GM20000 (cell line): ENCODE measurements at regions not wholly inside any gene's neighbourhood (a gene's known extent, or its start where the extent isn't known, plus 50 kb on each side); places are given as distances from the start of the nearest gene placed in this dataset.
"Not testable (repeated sequence)": the region's sequence is repeated elsewhere in the genome, so short reads cannot be mapped to it uniquely, and the experiment has no call there.

Experiments
- DNase-seq: peaks from one replicate; pipeline ENCODE4 v3.0.0; 2012; ENCODE audit warnings: low spot score
- TF ChIP-seq, protein P1 (sequence below): IDR thresholded peaks from 2 replicates; pipeline ENCODE4 v1.5.1; 2012; ENCODE audit warnings: mild to moderate bottlenecking, control low read depth; ENCODE audit errors: extremely low read depth, missing control alignments

DNA sequence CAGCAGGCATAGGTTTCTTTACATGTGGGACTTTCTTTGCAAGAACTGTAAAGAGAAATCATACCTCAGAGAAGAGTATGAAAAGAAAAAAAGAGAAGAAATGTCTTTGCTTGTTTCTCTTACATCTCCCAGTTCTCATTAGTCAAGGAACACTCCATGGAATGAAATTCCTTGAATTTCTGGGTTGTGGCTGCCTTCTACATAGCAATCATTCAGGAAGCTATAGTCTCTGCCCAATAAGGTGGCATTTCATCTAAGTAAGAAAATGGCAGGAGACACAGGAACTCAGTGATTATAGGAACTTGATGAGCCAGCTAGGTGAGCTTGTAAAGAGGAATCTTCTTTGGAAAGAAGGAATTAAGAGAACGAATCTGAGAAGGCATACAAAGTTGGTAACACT, 197.0 kb upstream of the FKBP1C start:
- TF ChIP-seq, protein P1, sequence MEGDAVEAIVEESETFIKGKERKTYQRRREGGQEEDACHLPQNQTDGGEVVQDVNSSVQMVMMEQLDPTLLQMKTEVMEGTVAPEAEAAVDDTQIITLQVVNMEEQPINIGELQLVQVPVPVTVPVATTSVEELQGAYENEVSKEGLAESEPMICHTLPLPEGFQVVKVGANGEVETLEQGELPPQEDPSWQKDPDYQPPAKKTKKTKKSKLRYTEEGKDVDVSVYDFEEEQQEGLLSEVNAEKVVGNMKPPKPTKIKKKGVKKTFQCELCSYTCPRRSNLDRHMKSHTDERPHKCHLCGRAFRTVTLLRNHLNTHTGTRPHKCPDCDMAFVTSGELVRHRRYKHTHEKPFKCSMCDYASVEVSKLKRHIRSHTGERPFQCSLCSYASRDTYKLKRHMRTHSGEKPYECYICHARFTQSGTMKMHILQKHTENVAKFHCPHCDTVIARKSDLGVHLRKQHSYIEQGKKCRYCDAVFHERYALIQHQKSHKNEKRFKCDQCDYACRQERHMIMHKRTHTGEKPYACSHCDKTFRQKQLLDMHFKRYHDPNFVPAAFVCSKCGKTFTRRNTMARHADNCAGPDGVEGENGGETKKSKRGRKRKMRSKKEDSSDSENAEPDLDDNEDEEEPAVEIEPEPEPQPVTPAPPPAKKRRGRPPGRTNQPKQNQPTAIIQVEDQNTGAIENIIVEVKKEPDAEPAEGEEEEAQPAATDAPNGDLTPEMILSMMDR: no peak
- no peak for DNase-seq

DNA sequence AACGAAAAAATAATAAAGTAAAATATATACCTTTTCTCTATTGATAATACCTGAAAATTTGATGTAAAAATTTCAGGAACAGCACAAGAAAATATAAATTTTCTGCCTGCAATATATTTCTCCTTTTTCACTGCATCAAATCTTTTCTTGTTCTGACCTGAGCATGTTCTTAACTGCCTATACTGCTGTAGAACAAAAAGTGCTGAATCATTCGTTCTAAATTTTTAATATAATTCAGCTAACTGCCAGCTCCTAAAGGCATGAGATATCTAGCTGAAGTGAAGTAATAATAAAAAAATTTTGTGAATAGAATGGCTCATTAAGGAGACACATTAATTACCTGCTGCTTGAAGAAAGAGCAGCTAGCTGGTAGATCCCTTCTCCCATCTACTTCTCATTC, 188.6 kb upstream of the FKBP1C start:
- no peak for DNase-seq
- TF ChIP-seq, protein P1: no peak

DNA sequence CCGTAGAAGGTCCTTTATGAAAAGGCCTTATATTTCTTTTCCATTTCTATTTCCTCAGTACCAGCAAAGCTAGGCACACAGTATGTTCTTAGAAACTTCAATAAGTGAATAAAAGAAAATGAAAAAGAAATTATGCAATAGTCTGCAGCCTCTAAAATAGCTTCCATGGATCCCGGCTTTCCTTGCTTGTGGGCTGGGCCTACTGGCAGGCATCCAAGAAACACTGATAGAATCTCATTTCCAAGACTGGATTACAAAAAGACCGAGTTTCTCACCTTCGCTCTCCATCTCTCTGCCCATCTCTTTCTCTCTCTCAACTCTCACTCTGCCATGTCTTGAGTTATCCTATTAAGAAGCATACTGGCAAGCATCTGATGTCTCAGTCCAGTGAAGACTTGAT, 187.5 kb upstream of the FKBP1C start:
- TF ChIP-seq, protein P1: no peak
- no peak for DNase-seq

DNA sequence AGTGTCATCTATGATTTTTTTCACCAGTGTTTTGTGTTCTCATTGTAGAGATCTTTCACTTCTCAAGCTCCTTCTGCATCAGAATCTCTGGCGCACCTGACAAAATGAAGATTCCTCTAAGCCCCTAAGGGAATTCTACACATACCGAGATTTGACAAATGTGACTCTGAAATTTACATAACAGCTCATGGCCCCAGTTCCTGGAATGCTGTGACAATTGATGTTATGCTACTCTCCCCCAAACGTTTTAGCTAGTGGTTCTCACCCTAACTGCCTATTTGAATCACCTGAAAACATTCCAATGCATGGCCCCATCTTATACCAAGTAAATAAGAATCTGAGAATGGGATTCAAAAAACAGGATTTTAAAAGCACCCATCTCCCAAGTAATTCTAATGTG, 162.1 kb upstream of the FKBP1C start:
- DNase-seq: no peak
- TF ChIP-seq, protein P1: no peak

DNA sequence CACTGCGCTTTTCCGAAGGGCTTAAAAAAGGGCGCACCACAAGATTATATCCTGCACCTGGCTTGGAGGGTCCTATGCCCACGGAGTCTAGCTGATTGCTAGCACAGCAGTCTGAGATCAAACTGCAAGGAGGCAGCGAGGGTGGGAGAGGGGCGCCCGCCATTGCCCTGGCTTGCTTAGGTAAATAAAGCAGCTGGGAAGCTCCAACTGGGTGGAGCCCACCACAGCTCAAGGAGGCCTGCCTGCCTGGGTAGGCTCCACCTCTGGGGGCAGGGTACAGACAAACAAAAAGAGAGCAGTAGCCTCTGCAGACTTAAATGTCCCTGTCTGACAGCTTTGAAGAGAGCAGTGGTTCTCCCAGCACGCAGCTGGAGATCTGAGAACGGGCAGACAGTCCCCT, 158.1 kb upstream of the FKBP1C start:
- not testable (repeated sequence) for DNase-seq

DNA sequence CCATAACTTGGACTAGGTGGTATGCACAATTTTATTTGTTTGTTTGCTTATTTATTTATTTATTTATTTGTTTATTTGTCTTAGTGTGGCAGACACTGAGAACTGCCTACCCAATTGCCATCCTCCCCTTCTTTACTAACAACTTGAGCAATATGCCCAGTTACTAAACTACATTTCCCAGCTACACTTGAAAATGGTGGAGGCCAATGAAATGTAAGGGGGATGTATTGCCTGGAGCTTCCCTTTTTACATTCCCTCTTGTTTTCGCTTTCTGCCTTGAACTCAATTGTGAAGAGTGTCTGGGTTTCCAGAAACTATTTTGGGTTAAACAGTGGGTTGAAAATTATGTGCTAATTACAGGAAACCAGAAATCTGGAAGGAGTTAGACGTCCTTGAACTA, 152.7 kb upstream of the FKBP1C start:
- no peak for DNase-seq

DNA sequence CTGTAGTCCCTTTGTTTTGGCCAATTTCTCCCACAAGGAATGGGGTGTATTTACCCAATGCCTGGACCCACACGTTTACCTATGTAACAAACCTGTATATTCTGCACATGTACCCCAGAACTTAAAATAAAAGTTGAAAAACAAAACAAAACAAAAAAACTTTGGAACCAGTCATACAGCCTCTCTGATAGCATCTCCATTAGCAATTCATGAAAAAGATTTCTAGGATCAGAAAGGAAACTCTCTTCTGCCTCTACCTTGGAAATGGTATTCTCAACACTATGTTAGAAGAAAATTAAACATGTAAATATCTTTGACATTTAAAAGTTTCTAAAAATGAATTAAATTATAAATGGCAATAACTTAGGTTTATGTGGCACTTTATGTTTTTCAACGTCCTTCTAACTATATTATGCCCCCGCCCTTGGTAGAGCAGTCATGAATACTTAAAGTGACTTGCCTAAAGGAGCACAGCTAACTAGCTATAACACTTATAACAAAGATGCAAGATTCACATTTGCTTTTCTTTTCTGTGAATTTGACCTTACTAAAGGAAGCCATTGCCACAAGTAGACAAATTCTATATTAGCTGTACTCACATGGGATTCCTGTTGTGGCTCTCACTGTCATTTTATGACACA, 147.5 kb upstream of the FKBP1C start:
- TF ChIP-seq, protein P1: no peak
- no peak for DNase-seq

More for the DNA sequence above, 152.7 kb upstream of the FKBP1C start:
- TF ChIP-seq, protein P1: no peak

DNA sequence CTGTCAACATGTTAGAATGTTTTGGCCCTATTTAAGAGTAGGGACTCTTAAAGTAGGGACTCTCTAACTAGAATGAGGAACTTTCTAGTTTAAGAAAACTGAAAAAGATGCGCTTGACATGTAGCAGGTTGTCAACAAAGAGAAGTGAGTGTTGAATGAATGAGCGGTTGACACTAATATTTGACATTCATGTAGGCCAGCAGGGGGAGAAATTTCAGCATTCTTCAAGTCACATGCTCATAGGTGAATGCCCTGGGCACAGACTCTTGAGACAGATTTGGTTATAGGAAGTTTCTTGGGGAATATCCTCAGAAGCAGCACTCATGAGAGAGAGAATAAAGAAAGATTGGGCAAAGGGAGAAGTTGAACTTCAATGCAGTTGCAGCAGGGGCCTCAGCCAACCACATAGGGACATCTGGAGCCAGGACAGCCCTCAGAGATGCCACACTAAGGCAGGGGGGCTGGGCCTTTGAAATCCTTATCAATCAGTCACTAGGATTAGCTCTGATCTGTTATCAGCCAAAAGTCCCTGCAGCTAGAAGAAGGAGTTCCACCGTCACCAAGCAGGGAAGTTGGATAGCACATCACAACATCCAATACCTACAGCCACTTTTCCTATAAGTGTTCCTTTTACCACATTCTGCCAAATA, 145.1 kb upstream of the FKBP1C start:
- TF ChIP-seq, protein P1: no peak
- peak; percentile 11 for DNase-seq
